ENCODE measurements at regions not wholly inside any gene's neighbourhood (a gene's known extent, or its start where the extent isn't known, plus 50 kb on each side); places are given as distances from the start of the nearest gene placed in this dataset.

DNA sequence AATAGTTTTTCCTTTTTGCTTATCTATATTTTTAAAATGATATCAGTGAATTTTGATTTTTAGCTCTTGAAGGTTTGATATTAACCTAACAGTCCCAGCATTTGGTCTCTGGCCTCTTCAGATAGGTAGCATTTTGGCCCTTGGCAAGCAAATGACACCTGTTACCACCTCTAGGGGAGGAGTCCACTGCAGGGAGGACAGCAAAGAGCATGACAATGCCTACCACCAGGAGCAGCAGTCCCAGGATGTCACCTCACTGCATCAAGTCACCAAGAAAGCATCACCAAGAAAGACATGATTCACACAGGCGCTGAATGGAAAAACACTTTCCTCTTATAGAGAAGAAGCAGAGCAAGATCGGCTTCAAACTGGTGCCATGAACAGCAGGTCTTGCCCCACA, 224.3 kb downstream of the UBE3D start:
- no peak overlapping the region for H3K27ac ChIP-seq (ENCODE audit: extremely low read depth, low read depth, low read length)
- no peaks in the 10 kb centered on the region for H3K36me3 ChIP-seq (ENCODE audit: control insufficient read depth in 2 of 2, insufficient read depth in 1 of 2, low read length in 2 of 2)
- ChIA-PET POLR2A (no interaction called here), CTCF (no interaction called here)
- H3K4me3 ChIP-seq (ENCODE audit: low read depth, low read length): no peak overlapping the region
- no peaks in the 10 kb centered on the region for H3K9me3 ChIP-seq (ENCODE audit: control insufficient read depth, insufficient read depth, low read depth, low read length)
- H3K4me1 ChIP-seq (ENCODE audit: control insufficient read depth, insufficient read depth, low read length): no peaks in the 10 kb centered on the region
- TF ChIP-seq ZNF341 (tag by site-specific recombination; IDR thresholded peaks at IDR 0.05; ENCODE audit: low read depth) (no peak), KLF8 (tag by site-specific recombination; IDR thresholded peaks at IDR 0.05) (no peak), MZF1 (tag by site-specific recombination; IDR thresholded peaks at IDR 0.05; ENCODE audit: borderline replicate concordance) (no peak), ZNF121 (tag by site-specific recombination; IDR thresholded peaks at IDR 0.05) (no peak)
- TF ChIP-seq, protein P1, sequence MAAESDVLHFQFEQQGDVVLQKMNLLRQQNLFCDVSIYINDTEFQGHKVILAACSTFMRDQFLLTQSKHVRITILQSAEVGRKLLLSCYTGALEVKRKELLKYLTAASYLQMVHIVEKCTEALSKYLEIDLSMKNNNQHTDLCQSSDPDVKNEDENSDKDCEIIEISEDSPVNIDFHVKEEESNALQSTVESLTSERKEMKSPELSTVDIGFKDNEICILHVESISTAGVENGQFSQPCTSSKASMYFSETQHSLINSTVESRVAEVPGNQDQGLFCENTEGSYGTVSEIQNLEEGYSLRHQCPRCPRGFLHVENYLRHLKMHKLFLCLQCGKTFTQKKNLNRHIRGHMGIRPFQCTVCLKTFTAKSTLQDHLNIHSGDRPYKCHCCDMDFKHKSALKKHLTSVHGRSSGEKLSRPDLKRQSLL (tag by site-specific recombination; IDR thresholded peaks at IDR 0.05): no peak

Measured in HEK293 (cell line).